ENCODE measurements at regions not wholly inside any gene's neighbourhood (a gene's known extent, or its start where the extent isn't known, plus 50 kb on each side); places are given as distances from the start of the nearest gene placed in this dataset.

DNA sequence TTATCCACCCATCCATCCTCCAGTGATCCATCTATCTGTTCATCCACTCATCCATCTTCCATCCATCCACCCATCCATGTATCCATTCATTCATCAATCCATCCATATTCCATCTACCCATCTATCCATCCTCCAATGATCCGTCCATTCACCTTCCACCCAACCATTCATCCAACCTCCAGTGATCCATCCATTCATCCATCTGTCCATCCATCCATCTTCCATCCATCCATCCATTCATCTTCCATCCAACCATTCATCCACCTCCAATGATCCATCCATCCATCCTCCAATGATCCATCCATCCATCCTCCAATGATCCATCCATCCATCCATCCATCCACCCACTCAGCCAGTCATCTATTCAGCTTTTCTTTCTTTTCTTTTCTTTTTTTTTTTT, 156.5 kb upstream of the WSCD1 start:
- TF ChIP-seq, protein P1, sequence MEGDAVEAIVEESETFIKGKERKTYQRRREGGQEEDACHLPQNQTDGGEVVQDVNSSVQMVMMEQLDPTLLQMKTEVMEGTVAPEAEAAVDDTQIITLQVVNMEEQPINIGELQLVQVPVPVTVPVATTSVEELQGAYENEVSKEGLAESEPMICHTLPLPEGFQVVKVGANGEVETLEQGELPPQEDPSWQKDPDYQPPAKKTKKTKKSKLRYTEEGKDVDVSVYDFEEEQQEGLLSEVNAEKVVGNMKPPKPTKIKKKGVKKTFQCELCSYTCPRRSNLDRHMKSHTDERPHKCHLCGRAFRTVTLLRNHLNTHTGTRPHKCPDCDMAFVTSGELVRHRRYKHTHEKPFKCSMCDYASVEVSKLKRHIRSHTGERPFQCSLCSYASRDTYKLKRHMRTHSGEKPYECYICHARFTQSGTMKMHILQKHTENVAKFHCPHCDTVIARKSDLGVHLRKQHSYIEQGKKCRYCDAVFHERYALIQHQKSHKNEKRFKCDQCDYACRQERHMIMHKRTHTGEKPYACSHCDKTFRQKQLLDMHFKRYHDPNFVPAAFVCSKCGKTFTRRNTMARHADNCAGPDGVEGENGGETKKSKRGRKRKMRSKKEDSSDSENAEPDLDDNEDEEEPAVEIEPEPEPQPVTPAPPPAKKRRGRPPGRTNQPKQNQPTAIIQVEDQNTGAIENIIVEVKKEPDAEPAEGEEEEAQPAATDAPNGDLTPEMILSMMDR (conservative IDR thresholded peaks at IDR 0.05; ENCODE audit: low read depth in 2 of 2) = no peak
- TF ChIP-seq POLR2AphosphoS5 (IDR thresholded peaks at IDR 0.05; ENCODE audit: low read depth) (no peak), EZH2 (IDR thresholded peaks at IDR 0.05; ENCODE audit: low read depth, unreplicated experiment) (no peak), EZH2phosphoT487 (IDR thresholded peaks at IDR 0.05; ENCODE audit: unreplicated experiment) (no peak), CREB1 (CRISPR knock-in tag; IDR thresholded peaks at IDR 0.05; ENCODE audit: low read depth) (no peak), STAT1 (IDR thresholded peaks at IDR 0.05; ENCODE audit: unreplicated experiment) (no peak)
- TF ChIP-seq, protein P2, sequence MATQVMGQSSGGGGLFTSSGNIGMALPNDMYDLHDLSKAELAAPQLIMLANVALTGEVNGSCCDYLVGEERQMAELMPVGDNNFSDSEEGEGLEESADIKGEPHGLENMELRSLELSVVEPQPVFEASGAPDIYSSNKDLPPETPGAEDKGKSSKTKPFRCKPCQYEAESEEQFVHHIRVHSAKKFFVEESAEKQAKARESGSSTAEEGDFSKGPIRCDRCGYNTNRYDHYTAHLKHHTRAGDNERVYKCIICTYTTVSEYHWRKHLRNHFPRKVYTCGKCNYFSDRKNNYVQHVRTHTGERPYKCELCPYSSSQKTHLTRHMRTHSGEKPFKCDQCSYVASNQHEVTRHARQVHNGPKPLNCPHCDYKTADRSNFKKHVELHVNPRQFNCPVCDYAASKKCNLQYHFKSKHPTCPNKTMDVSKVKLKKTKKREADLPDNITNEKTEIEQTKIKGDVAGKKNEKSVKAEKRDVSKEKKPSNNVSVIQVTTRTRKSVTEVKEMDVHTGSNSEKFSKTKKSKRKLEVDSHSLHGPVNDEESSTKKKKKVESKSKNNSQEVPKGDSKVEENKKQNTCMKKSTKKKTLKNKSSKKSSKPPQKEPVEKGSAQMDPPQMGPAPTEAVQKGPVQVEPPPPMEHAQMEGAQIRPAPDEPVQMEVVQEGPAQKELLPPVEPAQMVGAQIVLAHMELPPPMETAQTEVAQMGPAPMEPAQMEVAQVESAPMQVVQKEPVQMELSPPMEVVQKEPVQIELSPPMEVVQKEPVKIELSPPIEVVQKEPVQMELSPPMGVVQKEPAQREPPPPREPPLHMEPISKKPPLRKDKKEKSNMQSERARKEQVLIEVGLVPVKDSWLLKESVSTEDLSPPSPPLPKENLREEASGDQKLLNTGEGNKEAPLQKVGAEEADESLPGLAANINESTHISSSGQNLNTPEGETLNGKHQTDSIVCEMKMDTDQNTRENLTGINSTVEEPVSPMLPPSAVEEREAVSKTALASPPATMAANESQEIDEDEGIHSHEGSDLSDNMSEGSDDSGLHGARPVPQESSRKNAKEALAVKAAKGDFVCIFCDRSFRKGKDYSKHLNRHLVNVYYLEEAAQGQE (IDR thresholded peaks at IDR 0.05; ENCODE audit: unreplicated experiment) = no peak
